CD4-positive, CD25-positive, alpha-beta regulatory T cell (primary cell): ENCODE measurements at regions not wholly inside any gene's neighbourhood (a gene's known extent, or its start where the extent isn't known, plus 50 kb on each side); places are given as distances from the start of the nearest gene placed in this dataset.

Source experiments
- ATAC-seq, 2 donors: fragments of 150-1000 bp; cut with Tn5 transposase; one replicate each; pipeline ENCODE4 v1.10.0; 2021; ENCODE audit warnings: low read depth in 2 of 2, moderate number of reproducible peaks in 2 of 2, moderate library complexity in 1 of 2
- DNase-seq, 3 donors: peaks; one replicate each; pipeline versions ENCODE4 v3.0.0 to v3.0.0-alpha.2; 2012 to 2022; ENCODE audit warnings: mixed read lengths in 1 of 3
- H3K27ac ChIP-seq: one replicate; pipeline ENCODE4 v1.7.0; 2013; ENCODE audit warnings: mild to moderate bottlenecking, low read length; ENCODE audit not compliant: insufficient read depth, poor library complexity, severe bottlenecking
- H3K27me3 ChIP-seq: one replicate; pipeline ENCODE4 v1.7.0; 2013; ENCODE audit warnings: low read length; ENCODE audit not compliant: control insufficient read depth, insufficient read depth
- H3K36me3 ChIP-seq: one replicate; pipeline ENCODE4 v1.7.0; 2013; ENCODE audit warnings: mild to moderate bottlenecking, low read length, moderate library complexity; ENCODE audit not compliant: control insufficient read depth, insufficient read depth
- H3K4me1 ChIP-seq: 2 replicates; pipeline ENCODE4 v1.7.0; 2013; ENCODE audit warnings: mild to moderate bottlenecking, low read length; ENCODE audit not compliant: insufficient read depth, control insufficient read depth, poor library complexity, severe bottlenecking
- H3K4me3 ChIP-seq: one replicate; pipeline ENCODE4 v1.7.0; 2013; ENCODE audit warnings: low read depth, mild to moderate bottlenecking, low read length, moderate library complexity
- H3K9me3 ChIP-seq, 2 experiments: 1 replicate in 1 of 2; 2 replicates in 1 of 2; pipeline ENCODE4 v1.7.0; 2013; ENCODE audit warnings: low read length in 2 of 2, mild to moderate bottlenecking in 1 of 2, moderate library complexity in 1 of 2; ENCODE audit not compliant: control insufficient read depth in 2 of 2
- H3K27ac Mint-ChIP-seq, 3 donors: one replicate each; pipeline ENCODE4 v1.8.0; 2020 to 2022; ENCODE audit warnings: mild to moderate bottlenecking in 3 of 3, mixed read lengths in 3 of 3, moderate library complexity in 2 of 3
- H3K27me3 Mint-ChIP-seq: one replicate; pipeline ENCODE4 v1.8.0; 2022; ENCODE audit warnings: mild to moderate bottlenecking, mixed read lengths
- H3K36me3 Mint-ChIP-seq: one replicate; pipeline ENCODE4 v1.8.0; 2020; ENCODE audit warnings: mixed read lengths
- H3K4me1 Mint-ChIP-seq, 4 donors: one replicate each; pipeline ENCODE4 v1.8.0; 2020 to 2022; ENCODE audit warnings: mixed read lengths in 4 of 4, mild to moderate bottlenecking in 1 of 4
- H3K4me3 Mint-ChIP-seq, 4 donors: one replicate each; pipeline ENCODE4 v1.8.0; 2020 to 2022; ENCODE audit warnings: mild to moderate bottlenecking in 4 of 4, mixed read lengths in 4 of 4, moderate library complexity in 3 of 4
- H3K9me3 Mint-ChIP-seq, 7 donors: one replicate each; pipeline ENCODE4 v1.8.0; 2020 to 2022; ENCODE audit warnings: mixed read lengths in 7 of 7, mild to moderate bottlenecking in 3 of 7, moderate library complexity in 2 of 7

- H3K4me1 ChIP-seq = no peaks in the 10 kb centered on the region
- H3K4me3 ChIP-seq = no peak overlapping the region
- no peak overlapping the region for H3K27ac Mint-ChIP-seq
- H3K36me3 ChIP-seq = no peaks in the 10 kb centered on the region
- no peak overlapping the region for H3K27ac ChIP-seq
- no peak for DNase-seq
- H3K4me3 Mint-ChIP-seq = no peak overlapping the region
- no peaks in the 10 kb centered on the region for H3K27me3 Mint-ChIP-seq
- peaks cover 0 to 10% (median 2%) of the 10 kb centered on the region in 7 donors for H3K9me3 Mint-ChIP-seq
- H3K27me3 ChIP-seq = no peaks in the 10 kb centered on the region
- ATAC-seq = no peak
- H3K4me1 Mint-ChIP-seq = no peaks in the 10 kb centered on the region
- no peaks in the 10 kb centered on the region for H3K36me3 Mint-ChIP-seq
- peaks cover 0 to 2% of the 10 kb centered on the region in 2 experiments for H3K9me3 ChIP-seq
Measured at GRCh38 chr3:154480033-154480432, 50.0 kb upstream of the GPR149 start.
